ENCODE measurements at regions not wholly inside any gene's neighbourhood (a gene's known extent, or its start where the extent isn't known, plus 50 kb on each side); places are given as distances from the start of the nearest gene placed in this dataset.

- TF ChIP-seq, protein P1, sequence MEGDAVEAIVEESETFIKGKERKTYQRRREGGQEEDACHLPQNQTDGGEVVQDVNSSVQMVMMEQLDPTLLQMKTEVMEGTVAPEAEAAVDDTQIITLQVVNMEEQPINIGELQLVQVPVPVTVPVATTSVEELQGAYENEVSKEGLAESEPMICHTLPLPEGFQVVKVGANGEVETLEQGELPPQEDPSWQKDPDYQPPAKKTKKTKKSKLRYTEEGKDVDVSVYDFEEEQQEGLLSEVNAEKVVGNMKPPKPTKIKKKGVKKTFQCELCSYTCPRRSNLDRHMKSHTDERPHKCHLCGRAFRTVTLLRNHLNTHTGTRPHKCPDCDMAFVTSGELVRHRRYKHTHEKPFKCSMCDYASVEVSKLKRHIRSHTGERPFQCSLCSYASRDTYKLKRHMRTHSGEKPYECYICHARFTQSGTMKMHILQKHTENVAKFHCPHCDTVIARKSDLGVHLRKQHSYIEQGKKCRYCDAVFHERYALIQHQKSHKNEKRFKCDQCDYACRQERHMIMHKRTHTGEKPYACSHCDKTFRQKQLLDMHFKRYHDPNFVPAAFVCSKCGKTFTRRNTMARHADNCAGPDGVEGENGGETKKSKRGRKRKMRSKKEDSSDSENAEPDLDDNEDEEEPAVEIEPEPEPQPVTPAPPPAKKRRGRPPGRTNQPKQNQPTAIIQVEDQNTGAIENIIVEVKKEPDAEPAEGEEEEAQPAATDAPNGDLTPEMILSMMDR (conservative IDR thresholded peaks at IDR 0.05 in 1 of 2, IDR thresholded peaks at IDR 0.05 in 1 of 2; ENCODE audit: low read depth in 1 of 2, low read length in 2 of 2) = no peak
- TF ChIP-seq EZH2 (IDR thresholded peaks at IDR 0.05; ENCODE audit: low read length, missing control alignments) = no peak
Measured at GRCh38 chr10:117911684-117912083, 135.1 kb downstream of the RAB11FIP2 start.
